T47D (cell line): ENCODE measurements at regions not wholly inside any gene's neighbourhood (a gene's known extent, or its start where the extent isn't known, plus 50 kb on each side); places are given as distances from the start of the nearest gene placed in this dataset.
A peak's percentile ranks its signal among the peaks of the same experiment; 100 is the strongest.

ENCODE experiments used
- DNase-seq, 2 experiments: peaks; one replicate each; pipeline versions ENCODE4 v3.0.0 to v3.0.0-alpha.2; 2011 to 2012; ENCODE audit warnings: low read depth in 1 of 2, low spot score in 1 of 2
- JUND ChIP-seq: IDR thresholded peaks from 2 replicates; pipeline ENCODE4 v1.6.1; 2012; ENCODE audit warnings: low read depth
- in situ Hi-C: cut with HindIII; loops from 2 replicates; pipeline ENCODE4 v1.10.0; 2016; ENCODE audit warnings: low sequenced_read_pairs, low pct_unique_long_range_greater_than_20kb

DNA sequence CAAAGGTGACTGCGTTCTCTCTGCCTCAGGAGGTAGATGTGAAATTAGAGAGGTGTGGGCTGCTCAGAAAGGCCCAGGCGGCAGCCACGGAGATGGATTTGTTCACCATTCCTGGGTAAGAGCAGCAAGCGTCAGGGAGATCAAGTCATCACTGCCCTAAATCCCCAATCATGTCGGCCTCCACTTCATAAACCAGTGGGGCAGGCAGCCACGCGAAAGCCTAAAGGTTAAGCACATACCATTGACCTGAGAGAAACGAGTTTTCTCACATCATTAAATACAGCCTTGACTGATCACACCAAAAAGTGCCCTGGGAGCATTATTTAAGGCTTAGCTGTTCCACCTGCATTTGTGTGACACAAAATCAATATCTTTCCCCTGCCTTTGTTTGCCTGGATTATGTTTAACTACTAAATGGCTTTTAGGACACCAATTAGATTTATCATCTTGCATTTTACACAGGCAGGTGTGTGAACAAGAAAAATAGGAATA lies 50.7 kb upstream of the FOXB1 start:
- in situ Hi-C loops: no loop called here
- peak in 1 of 2 experiments; percentile 15 for DNase-seq
- no peak for TF ChIP-seq JUND

DNA sequence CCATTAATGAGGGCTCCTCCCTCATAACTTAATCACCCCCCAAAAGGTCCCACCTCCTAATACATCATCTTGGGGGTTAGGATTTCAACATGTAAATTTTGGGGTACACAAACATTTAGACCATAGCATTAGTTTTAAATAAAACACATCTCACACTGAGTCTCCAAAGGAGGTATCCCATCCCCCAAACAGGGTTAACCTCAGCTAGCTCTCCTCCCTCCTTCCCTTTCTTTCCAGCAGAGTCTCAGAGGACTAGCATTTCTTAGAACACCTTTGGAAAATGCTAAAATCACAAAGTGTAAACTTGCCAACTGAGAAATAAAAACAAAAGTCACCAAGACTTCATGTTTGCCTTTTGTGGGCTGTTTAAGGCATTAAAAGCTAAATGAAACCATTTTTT lies 51.2 kb upstream of the FOXB1 start:
- no peak for DNase-seq
- in situ Hi-C loops: no loop called here
- no peak for TF ChIP-seq JUND

DNA sequence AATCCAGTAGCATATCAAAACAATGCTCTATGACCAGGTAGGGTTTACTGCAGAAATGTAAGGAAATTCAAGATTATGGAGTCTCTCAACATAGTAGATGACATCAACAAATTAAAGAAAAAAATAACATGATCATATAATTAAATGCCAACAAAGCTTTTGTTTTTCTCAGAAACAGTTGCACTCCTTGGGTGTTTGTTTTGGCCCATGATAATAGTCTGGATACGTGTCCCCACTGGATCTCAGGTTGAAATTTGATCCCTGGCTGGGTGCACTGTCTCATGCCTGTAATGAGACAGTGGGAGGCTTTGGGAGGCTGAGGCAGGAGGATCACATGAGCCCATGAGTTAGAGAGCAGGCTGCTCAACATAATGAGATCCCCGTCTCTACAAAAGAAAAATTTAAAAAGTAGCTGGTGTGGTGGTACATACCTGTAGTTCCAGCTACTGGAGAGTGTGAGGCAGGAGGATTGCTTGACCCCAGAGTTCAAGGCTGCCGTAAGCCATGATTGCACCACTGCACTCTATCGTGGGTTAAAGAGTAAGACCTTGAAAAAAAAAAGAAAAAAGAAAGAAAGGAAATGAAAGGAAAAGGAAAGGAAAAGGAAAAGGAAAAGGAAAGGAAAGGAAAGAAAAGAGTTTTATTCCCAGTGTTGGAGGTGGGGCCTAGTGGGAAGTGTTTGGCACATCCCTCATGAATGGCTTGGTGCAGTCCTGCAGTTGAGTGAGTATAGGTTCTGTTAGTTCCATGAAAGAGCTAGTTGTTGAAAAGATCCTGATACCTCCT lies 53.3 kb upstream of the FOXB1 start:
- in situ Hi-C loops: no loop called here
- TF ChIP-seq JUND: no peak
- DNase-seq: no peak

DNA sequence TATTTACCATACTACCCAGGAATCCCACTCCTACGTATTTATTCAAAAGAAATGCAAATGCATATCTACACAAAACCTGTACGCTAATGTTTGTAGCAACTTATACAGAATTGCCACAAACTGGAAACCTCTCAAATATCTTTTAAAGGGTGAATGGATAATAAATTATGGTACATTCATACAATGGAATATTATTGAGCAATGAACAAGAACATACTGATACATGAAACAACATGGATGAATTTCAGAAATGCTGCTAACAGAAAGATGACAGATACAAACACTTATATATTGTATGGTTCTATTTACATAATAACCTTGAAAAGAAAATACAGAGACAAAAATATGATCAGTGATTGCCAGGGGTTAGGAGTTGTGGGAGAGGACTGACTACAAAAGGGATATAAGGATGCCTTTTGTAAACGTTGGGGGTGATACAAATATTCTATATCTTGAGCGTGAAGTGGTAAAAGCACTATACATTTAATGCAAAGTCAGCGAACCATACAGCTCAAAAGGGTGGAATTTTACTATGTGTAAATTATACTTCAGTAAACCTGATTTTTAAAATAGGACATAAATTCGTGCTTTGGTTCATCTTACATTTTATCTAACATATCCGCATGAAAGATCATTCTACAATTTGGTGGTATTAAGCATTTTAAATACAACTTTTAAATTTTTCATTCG lies 55.0 kb upstream of the FOXB1 start:
- in situ Hi-C loops: no loop called here
- TF ChIP-seq JUND: no peak
- DNase-seq: no peak

DNA sequence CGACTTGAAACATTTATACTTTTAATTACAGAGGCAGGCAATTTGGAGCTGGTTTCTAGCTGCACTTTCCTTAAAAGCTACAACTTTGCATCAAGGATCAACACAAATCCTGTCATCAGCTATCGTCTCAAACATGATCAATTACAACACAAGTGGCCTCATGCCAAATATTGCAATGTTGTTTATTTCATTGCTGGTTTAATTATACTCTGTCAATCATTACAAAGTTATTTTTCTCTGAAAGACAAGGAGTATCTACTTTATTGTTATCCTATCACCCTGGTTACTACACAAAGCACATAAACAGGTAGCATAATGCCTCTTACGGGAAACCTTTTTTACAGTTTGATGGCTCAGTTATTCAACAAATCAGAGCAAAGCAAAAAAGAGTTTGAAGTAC lies 58.0 kb upstream of the FOXB1 start:
- in situ Hi-C loops: no loop called here
- no peak for TF ChIP-seq JUND
- DNase-seq: no peak

DNA sequence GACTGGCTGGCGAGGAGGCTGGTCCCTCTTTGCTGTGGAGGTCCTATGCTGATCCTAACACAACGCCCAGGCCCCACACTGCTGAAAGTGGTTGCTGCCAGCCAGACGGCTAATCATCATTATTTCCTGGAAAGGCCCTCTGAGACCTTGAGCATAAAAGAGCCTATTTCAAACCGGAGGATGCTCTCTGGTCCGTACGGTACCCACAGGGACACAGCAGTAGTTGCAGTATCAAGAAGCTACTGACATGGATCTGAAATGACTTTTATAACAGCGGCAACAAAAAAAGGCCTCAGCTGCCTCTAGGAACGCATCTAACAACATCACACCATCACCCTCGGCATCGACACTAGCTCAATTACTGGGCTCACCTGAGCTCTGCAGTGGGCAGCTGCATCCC lies 59.1 kb upstream of the FOXB1 start:
- in situ Hi-C loops: no loop called here
- no peak for TF ChIP-seq JUND
- no peak for DNase-seq

DNA sequence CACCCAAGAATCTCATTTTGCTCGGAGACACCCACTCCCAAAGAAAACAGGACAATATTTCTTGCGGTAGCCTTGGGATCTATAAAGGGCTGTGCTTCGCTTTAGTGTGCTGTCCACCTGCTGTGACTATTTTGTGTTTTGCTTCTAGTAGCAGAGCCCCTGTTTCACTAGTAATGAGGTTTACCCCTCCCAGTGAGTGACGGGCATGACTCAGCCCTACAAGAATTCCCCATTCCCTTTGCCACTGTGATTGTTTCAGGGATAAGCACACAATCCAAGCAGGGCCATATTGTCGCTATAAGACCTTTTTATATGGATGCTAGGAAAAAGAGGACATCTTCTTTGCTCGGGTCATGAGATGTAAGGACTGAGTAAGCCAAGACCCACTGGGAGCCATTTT lies 62.5 kb upstream of the FOXB1 start:
- in situ Hi-C loops: no loop called here
- no peak for TF ChIP-seq JUND
- no peak for DNase-seq

DNA sequence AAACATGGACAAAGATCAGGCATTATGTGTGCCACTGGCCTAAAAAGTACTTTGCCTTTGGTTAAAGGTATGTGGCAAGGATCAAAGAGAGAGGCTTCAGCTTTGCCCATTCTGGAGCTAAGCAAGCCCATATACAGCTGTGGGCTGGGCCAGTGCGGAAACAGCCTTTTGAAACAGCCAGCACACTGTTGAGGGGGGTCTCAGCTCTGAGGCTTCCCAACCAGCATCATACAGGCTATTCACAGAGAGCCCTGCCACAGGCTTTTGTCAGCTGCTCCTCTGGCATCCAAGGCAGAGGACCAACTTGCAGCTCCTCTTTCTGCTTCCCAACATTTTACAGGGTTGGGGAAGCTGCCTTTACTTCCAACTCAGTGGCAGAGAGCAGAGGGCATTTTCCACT lies 63.2 kb upstream of the FOXB1 start:
- in situ Hi-C loops: no loop called here
- no peak for DNase-seq

DNA sequence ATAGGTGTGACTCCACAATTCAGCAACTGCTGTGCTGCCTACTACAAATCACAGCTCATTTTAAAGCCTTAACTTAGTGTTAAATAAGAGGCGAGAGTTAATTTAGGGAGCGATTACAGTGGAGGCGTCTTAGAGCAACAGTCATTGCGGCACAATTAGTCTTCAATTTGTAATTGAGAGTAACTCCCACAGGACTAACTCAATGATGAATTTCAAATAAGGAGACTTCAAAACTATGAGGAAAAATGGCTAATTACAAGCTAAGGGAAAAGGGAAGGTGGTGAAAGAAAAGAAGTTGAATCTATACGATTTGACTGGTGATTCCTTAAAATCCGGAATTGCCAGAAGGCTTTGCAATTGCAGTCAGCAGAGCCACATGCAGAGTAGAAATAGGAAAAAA lies 63.7 kb upstream of the FOXB1 start:
- in situ Hi-C loops: no loop called here
- no peak for TF ChIP-seq JUND
- DNase-seq: no peak

More for the DNA sequence above, 63.2 kb upstream of the FOXB1 start:
- no peak for TF ChIP-seq JUND

DNA sequence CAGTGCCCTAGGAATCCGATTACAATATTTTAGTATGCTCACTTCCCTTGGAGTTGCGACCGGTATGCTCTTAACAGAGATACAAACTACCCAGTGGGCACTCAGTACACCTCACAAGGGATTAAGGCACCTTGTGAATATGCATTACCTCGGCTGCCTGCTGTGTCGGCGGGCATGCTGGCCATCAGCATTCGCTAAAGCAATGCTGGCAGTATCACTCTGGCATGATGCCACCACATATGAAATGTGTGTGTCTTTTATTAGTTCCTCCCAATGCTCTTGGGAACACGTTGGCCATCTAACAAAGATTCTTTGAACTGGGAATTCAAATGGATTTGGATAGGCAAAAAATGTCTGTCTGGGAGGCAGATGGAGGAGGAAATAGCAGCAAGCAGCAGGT lies 67.4 kb upstream of the FOXB1 start:
- in situ Hi-C loops: no loop called here
- TF ChIP-seq JUND: no peak
- DNase-seq: no peak

DNA sequence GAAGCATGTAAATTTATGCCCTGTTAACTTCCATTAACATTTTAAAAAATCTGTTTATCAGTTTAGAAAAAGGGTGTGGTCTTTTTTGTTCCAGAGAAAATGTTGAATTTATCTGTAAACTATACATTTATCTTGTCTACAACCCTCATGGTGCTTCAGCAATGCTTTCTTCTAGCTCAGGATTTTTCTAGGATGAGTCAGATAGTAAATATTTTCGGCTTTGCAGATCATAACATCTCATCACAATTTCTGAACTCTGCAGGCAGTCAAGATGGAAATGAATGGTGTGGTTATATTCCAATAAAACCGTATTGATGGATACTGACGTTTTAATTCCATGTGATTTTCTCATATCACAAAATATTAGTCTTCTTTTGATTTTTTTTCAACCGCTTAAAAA lies 70.5 kb upstream of the FOXB1 start:
- in situ Hi-C loops: no loop called here
- no peak for DNase-seq
- no peak for TF ChIP-seq JUND

DNA sequence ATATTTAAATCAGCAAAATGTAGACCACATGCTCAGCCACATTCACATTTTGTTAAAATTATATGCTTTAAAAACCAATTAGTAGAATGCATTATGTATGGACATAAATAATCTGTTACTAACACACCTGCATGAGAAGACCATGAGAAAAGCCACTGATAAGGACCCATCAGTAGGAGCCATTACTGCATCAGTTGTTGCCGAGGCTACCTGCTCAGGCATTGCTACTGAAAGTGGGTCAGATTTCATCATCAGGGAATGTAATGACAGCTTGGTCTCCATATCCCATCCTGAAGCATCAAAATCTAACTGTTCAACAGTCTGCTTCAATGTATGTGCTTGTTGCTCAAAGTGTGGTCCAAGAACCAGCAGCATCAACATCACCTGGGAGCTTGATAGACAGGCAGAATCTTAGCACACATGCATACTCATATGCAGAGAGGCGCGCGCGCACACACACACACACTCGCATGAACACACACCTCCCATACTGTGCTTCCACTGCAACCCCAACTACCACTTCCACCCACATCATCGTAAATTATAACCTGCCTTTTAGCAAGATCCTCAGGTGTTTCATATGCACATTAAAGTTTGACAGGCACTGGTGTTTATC lies 72.4 kb upstream of the FOXB1 start:
- in situ Hi-C loops: no loop called here
- DNase-seq: no peak
- TF ChIP-seq JUND: no peak

DNA sequence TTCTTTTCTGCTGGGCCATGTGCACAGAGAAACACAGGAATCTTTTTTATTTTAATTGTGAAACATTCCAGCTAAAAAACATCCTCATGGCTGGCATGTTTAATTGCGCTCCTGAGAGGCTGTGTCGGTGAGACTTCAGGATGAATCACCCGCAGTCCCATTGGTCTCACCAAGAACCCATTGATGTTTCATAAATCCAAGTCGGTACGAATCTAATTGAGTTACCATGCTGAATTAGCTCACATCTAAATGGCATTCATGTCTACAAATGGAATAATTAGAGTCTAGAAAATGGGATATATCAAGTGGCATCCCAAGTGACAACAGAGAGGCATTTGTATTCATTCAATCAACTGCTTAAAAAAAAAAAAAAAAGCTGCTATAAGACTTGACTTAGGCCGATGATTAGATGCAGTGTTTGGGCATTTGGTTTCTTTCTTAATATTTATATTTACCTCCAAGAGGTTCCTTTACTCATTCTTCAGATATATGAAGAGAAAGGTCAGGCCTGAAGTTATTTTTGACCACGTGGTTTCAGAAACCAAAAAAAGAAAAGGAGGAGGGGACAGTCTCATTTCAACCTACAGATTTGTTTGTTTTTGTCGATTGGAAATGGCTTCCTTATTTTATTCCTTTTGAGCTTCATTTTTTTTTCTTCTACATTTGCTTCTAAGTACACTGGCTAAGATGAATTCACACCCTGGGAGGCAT lies 79.1 kb upstream of the FOXB1 start:
- no peak for TF ChIP-seq JUND
- DNase-seq: no peak
- in situ Hi-C loops: no loop called here
